Tibial nerve (tissue), 4 donors: ENCODE measurements at regions not wholly inside any gene's neighbourhood (a gene's known extent, or its start where the extent isn't known, plus 50 kb on each side); places are given as distances from the start of the nearest gene placed in this dataset.

ENCODE experiments used
- EP300 ChIP-seq, 2 donors: sonication (generic); formaldehyde crosslinking; IDR thresholded peaks; one replicate each; pipeline ENCODE4 v1.6.1; 2017; ENCODE audit warnings: antibody characterized with exemption in 2 of 2, mild to moderate bottlenecking in 1 of 2
- POLR2A ChIP-seq, 2 donors: fragments of 450-650 bp; IDR thresholded peaks; one replicate each; pipeline ENCODE4 v1.6.1; 2017; ENCODE audit warnings: antibody characterized with exemption in 2 of 2, mild to moderate bottlenecking in 2 of 2, moderate library complexity in 2 of 2
- TF ChIP-seq, protein P1 (sequence below), 5 experiments: fragments of 200-600 bp in 3 of 5; fragments of 450-650 bp in 2 of 5; sonication (generic) in 3 of 5; IDR thresholded peaks; one replicate each; pipeline ENCODE4 v1.5.1; 2016 to 2019; ENCODE audit warnings: antibody characterized with exemption in 5 of 5, mild to moderate bottlenecking in 3 of 5, moderate library complexity in 2 of 5

DNA sequence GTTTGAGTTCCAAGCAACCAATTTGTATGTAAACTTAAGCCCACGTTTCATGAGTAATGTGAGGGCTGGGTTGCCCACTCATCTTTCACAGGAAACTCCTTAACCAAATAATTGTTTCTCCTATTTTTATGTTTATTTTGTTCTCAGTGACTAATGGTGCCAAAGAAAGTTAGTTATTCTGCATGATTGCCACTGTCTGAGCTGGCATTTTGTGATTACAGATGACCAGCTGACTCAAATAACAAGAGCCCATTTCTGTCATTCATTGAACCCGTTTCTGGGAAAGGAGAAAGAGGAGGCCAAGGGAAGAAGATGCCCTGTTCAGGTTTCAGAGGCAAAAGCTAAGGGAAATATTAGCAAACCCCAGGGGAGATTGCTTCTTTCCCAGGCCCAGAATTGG lies 186.9 kb upstream of the MYO3A start:
- TF ChIP-seq, protein P1, sequence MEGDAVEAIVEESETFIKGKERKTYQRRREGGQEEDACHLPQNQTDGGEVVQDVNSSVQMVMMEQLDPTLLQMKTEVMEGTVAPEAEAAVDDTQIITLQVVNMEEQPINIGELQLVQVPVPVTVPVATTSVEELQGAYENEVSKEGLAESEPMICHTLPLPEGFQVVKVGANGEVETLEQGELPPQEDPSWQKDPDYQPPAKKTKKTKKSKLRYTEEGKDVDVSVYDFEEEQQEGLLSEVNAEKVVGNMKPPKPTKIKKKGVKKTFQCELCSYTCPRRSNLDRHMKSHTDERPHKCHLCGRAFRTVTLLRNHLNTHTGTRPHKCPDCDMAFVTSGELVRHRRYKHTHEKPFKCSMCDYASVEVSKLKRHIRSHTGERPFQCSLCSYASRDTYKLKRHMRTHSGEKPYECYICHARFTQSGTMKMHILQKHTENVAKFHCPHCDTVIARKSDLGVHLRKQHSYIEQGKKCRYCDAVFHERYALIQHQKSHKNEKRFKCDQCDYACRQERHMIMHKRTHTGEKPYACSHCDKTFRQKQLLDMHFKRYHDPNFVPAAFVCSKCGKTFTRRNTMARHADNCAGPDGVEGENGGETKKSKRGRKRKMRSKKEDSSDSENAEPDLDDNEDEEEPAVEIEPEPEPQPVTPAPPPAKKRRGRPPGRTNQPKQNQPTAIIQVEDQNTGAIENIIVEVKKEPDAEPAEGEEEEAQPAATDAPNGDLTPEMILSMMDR (IDR thresholded peaks at IDR 0.05) = no peak
- no peak for TF ChIP-seq EP300 (IDR thresholded peaks at IDR 0.05)
- no peak for TF ChIP-seq POLR2A (IDR thresholded peaks at IDR 0.05)
